HG03175 (cell line): ENCODE measurements at regions not wholly inside any gene's neighbourhood (a gene's known extent, or its start where the extent isn't known, plus 50 kb on each side); places are given as distances from the start of the nearest gene placed in this dataset.

ENCODE experiments used
- ATAC-seq: cut with Tn5 transposase; IDR thresholded peaks from one replicate; pipeline ENCODE4 v1.9.1; 2021; ENCODE audit warnings: mild to moderate bottlenecking, moderate library complexity; ENCODE audit not compliant: unreplicated experiment

DNA sequence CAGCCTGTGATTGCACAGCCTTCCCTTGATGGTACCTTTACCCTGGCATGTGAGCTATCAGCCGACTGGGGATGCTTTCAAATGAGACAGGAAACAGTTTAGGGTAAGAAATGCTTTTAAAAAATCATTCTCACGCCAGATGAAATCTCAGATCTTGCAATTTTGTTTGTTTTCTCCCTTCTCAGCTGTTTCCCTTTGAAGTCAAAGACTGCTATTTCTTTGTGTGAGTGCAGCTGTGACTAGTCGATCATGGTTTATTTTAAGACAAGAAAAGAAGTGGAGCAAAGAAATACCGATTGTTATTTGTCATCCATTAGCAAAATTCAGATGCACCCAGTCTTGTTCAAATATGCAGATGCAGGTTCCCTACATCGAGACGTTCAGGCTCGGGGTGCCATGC, 489.7 kb downstream of the QKI start:
- ATAC-seq: no peak

DNA sequence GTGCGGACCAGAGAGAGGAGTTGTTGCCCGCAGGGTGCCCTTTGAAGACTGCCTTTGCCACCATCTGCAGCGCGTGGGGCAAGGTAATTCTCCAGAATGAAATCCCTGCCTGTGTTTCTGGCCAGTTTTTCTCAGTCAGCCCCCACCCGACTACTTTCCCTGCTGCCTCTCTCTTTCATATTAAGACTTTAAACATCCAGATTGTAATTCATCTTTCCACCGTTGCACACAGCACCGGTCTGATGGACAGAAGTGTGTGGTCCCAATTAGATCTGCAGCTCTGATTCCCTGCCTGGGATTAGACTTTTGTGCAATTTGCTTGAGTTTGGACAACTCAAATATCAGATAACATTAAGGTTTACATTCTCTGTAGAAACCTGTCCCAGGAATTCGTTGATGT, 489.0 kb downstream of the QKI start:
- ATAC-seq: no peak

DNA sequence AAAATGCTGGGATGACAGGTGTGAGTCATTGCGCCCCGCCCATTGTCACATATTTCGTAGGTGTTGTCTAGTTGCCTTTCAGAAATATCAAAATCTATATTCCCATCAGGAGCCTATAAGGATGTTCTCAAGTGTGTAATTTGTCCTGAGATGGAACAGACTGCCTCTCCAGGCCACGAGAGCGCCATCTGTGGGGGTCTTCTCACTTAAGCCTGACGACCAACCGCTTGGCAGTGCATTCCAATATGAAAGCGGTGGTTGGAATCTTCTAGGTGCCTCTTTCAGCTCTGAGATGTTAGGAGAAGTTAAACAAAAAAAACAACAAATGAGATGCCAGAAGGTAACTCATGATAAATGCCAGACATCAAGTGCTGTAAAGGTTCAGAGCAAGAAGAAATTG, 488.5 kb downstream of the QKI start:
- ATAC-seq: no peak

DNA sequence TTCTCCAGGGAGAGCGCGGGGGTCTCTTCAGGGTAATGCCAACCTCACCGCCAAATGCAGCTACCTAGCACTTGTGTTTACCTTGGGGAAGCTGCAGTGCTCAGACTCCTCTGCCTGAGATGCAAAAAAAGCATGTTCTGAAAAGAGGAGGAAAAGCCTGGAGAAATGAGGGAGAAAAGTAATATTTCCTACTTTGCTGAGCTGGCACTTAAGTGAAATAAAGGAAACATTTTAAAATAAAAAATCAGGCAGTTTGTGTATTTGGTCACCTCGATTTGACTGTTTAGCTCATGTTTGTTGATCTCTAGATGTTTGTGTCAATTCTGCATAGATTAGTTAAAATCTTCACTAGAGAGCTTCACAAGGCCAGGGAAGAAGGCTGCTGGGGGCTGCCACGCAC, 487.2 kb downstream of the QKI start:
- no peak for ATAC-seq

DNA sequence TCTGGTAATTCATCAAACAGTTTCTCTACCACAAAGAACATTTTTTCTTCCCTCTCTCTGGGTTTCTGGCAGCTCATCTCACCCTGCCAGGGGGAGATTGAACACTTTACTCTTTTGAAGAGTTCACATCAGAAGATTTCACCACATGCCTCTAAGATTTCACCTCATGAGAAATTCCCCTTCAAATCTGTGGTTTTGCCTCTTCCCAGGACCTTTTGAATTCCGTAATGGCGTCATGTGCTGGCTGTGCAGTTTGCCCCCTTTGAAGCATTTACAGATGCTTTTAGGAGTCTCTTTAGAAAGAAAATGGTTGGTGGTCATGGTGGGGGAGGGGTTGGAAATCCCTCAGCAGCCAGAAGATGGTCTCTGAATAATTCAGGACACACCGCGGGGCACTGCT, 486.1 kb downstream of the QKI start:
- no peak for ATAC-seq

DNA sequence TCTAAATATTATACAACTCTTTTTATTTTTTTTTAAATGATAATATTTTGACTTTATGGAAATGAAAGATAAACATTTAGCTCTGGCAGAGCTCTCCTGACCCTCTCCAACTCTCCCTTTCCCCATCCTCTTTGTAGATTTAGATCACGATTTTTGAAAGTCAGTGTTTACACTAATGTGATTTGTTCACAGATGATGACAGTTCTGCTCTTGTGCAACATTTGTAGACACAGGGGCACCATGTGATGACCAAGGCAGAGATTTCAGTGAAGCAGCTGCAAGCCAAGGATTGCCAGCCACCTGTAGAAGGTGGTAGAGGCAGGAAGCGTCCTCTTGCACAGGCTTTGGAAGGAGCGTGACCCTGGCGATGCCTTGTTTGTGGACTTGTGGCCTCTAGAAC, 483.2 kb downstream of the QKI start:
- no peak for ATAC-seq

DNA sequence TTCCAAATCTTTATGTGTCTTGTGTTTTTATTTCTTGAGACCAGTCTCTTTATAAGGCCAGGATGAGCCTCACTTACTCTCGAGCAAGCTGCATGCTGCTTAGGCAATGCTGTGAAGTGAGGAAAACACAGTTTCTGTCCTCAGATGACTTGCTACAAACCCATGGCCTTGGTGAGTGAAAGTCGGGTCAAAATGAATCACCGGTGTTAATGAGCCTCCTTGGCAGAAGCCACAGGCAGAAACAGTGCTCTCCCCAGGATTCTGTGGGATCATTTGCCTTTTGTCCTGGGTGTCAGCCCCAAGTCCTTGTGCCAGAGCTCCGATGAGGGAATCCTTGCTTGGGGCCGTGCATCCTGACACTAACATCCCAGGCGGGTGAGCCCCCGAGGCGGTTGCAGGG, 482.5 kb downstream of the QKI start:
- ATAC-seq: no peak

DNA sequence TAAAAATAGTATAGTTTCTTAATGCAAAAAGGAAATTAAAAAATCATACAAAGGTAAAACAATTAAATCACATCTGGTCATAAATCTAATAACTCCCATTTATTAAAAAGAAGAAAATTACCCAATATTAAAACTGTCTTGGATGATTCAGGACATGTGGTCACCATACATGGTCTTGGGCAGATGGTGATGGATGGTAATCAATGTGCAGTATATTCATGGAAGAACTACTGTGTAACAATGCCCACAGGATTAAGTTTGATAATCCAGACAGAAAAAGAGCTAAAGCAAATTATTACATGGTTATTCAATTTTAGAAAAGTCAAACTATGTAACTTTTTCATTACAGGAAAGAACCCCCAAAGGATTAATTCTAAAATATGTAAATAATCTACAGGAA, 480.6 kb downstream of the QKI start:
- no peak for ATAC-seq

DNA sequence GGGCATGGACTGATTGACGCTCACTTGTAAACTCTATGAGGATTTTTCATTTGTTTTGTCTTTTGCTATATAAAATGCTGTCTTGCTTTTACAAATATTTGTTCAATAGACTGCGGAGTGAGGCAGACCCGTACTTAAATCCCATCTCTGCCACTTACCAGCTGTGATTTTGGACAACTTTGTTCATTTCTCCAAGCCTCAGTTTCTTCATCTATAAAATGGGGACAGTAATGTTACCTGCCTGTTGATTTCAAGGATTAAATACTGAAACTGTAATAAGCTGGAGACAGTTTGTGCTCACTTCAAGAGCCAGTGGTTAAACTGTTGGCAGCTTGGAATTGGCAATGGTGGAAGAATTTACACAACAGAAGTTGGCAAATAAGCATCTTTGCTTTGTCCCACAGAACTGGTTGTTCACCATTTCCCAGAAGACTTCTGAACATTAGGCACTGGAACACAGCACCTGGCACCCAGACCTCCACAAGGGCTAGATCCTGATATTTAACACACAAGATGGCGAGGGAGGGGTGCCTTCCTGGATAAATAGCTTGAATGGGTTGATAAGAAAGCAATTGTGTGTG, 479.2 kb downstream of the QKI start:
- no peak for ATAC-seq

DNA sequence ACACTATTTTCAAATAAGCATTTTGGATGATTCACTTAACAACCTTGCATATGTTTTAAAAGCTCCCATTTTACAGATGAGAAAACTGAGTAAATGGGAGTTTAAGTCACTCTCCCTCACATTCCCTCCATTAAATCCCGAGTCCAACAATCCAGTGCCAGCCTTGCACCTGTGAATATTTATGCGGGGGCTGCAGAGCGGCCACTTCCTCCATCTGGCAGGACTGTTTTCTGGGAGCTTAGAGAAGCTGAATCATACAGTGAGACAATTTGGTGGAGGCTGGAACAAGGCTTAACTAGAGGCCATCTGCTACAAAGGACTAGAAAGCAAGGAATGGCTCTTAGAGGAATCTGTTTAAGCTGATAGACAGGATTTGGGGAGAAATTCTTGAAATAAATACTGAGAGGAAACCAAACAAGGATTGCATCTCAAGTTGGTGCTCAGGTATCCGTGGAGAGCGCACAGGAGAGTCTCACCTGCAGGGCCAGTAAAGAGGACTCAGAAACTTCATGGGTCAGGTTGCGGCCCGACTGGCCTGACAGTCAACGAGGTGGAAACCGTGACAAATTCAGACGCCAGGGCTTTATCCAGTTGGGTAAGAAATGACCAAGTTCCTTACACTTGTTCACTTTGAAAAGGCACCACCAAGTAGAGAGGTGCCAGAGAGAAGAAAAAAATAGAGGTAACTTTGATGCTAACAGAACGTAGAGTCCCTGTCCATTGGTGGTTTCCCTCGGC, 478.5 kb downstream of the QKI start:
- ATAC-seq: no peak

DNA sequence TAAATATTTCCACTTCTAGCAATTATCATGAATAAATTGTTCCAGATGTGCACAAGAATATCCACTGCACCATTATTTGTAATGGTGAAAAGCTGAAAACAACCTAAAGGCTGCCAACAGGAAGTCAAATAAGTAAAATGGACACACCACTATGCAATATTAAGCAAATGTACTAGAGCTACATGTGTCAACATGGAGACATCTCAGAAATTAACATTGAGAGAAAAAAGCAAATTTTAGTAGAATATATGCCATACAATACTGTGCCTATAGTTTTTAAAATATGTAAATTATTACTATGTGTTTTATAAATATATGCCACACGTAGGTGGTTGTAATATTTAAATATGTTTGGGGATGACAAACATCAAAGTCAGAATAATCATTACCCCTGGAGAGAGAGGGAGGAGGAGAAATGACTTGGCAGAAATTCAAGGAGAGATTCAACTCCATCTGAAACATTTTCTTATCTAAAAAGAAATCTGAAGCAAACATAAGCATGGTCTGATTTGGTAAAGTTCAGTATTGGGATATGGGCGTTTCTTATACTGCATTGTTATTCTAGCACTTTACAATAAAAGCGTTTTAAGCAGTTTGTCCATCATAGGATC, 475.5 kb downstream of the QKI start:
- no peak for ATAC-seq

DNA sequence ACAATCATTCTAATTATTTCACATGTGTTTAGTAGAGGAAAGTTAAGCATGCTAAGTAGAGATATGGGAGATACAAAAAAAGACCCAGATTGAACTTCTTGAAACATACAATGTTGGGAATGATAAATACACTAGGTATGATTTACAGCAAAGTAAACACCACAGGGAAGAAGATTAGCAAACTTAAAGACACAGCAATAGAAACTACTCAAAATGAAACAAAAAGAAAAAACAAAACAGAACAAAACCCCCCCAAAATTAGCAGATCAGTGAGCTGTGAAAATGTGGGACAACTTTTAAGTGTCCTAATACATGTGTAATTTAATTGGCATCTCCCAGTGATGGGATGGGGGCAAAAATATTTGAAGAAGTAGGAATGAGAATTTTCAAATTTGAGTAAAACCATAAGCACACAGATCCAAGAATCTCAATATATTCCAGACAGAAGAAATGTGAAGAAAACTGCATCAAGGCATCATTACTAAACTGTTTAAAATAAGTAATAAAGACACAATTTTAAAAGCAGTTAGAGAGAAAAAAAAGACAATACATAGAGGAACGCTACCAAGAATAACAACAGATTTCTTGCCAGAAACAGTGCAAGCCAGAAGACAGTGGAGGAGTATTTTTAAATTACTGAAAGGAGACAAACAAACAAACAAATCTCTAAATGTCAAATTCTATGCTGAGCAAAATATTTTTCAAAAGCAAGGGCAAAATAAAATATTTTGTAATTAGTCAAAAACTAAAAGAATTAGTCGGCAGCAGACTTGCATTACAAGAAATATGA, 473.7 kb downstream of the QKI start:
- no peak for ATAC-seq

DNA sequence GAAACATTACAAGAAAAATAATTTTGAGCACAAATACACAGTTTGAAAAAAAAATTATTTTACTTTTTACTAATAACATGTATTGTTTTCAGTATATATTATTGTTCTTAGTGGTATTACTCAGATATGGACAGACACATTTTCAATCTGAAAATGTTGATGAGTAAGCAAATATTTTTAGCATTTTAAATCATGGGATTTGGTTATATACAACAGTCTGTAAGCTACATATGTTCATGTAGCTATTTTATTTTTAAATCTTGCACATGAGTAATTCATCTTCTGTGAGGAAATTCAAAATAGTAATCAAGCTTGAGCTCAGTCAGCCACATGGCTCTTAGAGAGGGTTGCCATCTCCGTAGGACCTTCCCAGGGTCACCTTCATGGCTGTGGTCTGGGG, 471.9 kb downstream of the QKI start:
- no peak for ATAC-seq

DNA sequence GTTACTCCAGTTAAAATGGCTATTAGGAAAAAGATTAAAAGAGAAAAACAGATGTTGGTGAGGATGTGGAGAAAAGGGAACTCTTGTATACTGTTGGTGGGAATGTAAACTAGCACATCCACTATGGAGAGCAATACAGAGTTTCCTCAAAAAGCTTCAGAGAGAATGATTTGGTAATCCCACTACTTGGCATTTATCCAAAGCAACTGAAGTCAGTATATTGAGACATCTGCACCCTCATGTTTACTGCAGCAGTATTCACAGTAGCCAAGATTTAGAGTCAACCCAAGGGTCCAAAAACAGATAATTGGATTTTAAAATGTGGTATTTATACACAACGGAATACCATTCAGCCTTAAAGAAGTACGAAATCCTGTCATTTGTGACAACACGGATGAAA, 469.5 kb downstream of the QKI start:
- ATAC-seq: no peak

DNA sequence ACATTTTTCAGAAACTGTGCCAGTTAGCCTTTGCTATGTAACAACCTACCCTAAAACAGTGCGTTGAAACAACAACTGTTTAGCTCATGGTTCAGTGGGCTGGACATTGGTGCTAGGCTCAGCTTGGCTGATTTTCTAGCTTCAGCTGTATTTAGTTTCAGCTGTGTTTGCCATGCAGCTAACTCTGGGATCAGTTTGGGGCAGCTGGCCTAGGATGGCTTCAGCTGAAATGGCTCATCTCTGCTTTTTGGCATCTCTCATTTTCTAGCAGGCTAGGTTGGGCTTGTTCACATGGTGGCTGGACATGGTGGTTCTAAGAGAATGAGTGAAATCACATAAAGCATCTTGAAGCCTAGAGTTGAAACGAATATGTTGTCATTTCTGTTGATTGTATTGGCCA, 464.2 kb downstream of the QKI start:
- no peak for ATAC-seq

DNA sequence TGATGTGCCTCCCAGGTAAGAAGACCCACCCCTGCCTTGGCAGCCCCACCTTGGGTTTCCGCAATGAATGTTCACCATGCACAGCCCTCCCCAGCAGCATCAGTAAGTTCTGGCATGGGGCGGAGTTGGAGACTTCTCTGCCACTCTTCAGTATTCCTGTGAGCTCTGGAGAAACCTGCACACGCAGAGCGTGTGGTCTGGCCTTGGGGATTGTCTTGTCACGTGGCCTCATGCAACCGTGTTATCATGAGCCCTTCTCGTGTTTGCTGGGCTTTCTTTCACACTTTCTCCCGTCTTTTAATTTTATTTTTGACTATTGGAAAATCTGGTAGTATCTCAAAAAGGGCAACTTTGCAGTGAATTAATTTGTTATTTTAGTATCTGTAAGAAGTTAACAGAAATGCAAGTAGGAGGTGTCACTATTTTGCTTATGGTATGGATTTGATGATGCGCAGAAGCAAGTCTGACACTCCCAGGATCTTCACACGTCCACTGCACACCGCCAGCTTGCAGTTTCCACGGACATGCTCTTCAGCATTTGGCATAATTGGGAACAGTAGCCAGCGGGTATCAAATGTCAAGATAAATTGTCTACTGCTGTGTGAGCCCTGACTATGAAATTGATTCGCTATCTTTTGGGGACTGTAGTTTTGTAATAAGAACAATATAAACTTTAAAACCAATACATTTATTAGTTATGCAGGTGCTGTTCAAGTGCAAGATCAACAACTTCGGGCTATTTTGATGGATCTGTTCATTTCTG, 463.5 kb downstream of the QKI start:
- ATAC-seq: no peak

DNA sequence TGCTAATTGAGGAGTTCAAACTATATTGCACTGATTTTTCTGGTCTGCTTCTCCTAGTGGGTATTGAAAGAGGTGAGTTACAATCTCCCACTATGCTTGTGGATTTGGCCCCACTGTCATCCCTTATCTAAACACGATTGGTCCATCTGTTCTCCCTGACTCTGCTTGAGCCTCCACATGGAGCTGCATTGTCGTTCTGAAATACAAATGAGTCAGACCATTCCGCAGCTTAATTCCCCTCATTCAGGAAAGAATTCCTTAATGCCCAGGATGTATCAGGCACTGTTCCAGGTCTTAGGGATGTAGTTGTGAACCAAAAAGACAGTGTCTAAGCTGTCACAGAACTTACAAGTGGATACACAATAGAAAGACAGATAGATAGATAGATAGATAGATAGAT, 461.9 kb downstream of the QKI start:
- ATAC-seq: no peak

DNA sequence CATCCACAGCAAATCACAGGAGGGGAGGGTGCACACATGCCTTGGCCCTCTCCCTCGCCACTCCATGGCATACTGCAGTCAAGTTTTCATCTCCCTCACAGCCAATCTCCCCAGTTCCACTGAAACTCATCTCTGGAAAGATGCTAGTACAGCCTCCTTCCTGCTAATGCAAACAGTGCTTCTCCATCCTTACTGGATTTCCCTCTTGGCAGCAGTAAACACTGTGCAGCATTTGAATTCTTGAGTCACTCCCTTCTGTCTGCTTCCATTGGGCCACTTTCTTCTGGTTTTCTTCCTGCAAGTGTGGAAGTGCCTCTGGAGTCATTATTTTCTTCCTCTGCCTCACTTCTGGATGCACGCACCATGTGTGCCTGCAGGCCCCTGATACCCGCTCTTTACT, 460.3 kb downstream of the QKI start:
- no peak for ATAC-seq

DNA sequence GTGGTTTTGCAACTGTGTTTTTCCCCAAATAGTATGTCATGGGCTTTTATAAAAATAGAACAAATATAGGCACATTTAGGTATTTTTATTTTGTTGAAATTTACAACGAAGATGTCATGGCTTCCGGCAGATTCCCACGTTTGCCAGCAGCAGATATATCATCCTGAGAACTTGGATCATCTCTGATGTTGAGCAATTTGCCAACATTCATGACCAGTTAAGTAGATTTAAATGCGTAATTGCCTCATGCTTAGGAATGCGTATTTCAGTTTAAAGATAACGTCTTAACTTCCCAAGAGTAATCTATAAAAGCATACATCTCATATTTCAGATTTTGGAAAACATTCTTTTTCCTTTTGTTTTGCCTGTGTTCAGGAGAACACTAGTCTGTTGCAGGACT, 457.8 kb downstream of the QKI start:
- ATAC-seq: no peak

DNA sequence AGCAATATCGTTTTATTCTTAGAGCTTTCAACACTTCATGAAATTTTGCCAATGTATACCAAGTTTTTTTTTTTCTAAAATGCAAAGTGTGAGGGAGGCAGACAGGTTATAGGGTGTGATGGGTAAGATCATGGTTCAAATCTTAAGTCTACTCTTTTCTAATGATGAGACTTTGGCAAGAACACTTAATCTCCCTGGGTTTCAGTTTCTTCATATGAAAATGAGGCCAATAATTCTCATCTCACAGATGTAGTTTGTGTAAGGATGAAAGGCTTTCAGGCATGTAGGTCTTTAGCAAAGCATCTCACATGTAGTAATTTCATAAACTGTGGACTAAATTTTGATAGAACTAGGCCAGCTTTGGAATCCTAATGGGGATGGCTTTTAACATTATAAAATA, 457.1 kb downstream of the QKI start:
- ATAC-seq: no peak
